HEK293 (cell line): ENCODE measurements at regions not wholly inside any gene's neighbourhood (a gene's known extent, or its start where the extent isn't known, plus 50 kb on each side); places are given as distances from the start of the nearest gene placed in this dataset.

Experiments used
- CTCF ChIP-seq: fragments of 450-650 bp; formaldehyde crosslinking; IDR thresholded peaks from 2 replicates; pipeline ENCODE4 v1.5.1; 2016; ENCODE audit warnings: missing biosample characterization, missing genetic modification characterization
- GLI2 ChIP-seq: fragments of 450-650 bp; formaldehyde crosslinking; IDR thresholded peaks from 2 replicates; pipeline ENCODE4; 2017; ENCODE audit warnings: missing biosample characterization, missing genetic modification characterization, low read depth, borderline replicate concordance
- HOXA7 ChIP-seq: sonication (generic); formaldehyde crosslinking; IDR thresholded peaks from 2 replicates; pipeline ENCODE4 v1.8.1; 2022; ENCODE audit warnings: missing genetic modification reagents, borderline replicate concordance
- MEIS1 ChIP-seq: sonication (generic); formaldehyde crosslinking; IDR thresholded peaks from 2 replicates; pipeline ENCODE4 v1.8.1; 2022; ENCODE audit warnings: missing genetic modification reagents, mild to moderate bottlenecking, borderline replicate concordance
- SCRT2 ChIP-seq: fragments of 450-650 bp; formaldehyde crosslinking; IDR thresholded peaks from 2 replicates; pipeline ENCODE4 v1.5.1; 2016; ENCODE audit warnings: missing biosample characterization, missing genetic modification characterization
- TSHZ1 ChIP-seq: fragments of 450-650 bp; formaldehyde crosslinking; IDR thresholded peaks from 2 replicates; pipeline ENCODE4 v1.5.1; 2016; ENCODE audit warnings: missing biosample characterization, missing genetic modification characterization, borderline replicate concordance
- ZNF121 ChIP-seq: fragments of 450-650 bp; formaldehyde crosslinking; IDR thresholded peaks from 2 replicates; pipeline ENCODE4 v1.5.1; 2016; ENCODE audit warnings: missing biosample characterization, missing genetic modification characterization
- ZNF132 ChIP-seq: fragments of 450-650 bp; formaldehyde crosslinking; IDR thresholded peaks from 2 replicates; pipeline ENCODE4 v1.5.1; 2017; ENCODE audit warnings: missing biosample characterization, missing genetic modification characterization, borderline replicate concordance
- ZNF174 ChIP-seq: fragments of 450-650 bp; formaldehyde crosslinking; IDR thresholded peaks from 2 replicates; pipeline ENCODE4 v1.5.0; 2017; ENCODE audit warnings: missing biosample characterization, mild to moderate bottlenecking, missing genetic modification characterization
- ZNF23 ChIP-seq: fragments of 450-650 bp; formaldehyde crosslinking; IDR thresholded peaks from 2 replicates; pipeline ENCODE4 v1.5.1; 2016; ENCODE audit warnings: missing biosample characterization, missing genetic modification characterization, borderline replicate concordance
- ZNF660 ChIP-seq: fragments of 450-650 bp; IDR thresholded peaks from 2 replicates; pipeline ENCODE4 v1.5.1; 2018; ENCODE audit warnings: missing biosample characterization, mild to moderate bottlenecking, missing genetic modification characterization
- ZSCAN23 ChIP-seq: fragments of 450-650 bp; formaldehyde crosslinking; IDR thresholded peaks from 2 replicates; pipeline ENCODE4 v1.5.1; 2016; ENCODE audit warnings: missing biosample characterization, missing genetic modification characterization

- TF ChIP-seq HOXA7 (CRISPR knock-in tag) (no peak), CTCF (tag by site-specific recombination) (no peak), ZNF132 (no peak), GLI2 (no peak), MEIS1 (CRISPR knock-in tag) (no peak), TSHZ1 (tag by site-specific recombination) (no peak), SCRT2 (no peak), ZNF23 (tag by site-specific recombination) (no peak), ZSCAN23 (tag by site-specific recombination) (no peak), ZNF660 (no peak), ZNF174 (no peak), ZNF121 (tag by site-specific recombination) (no peak)
These were observed 147.9 kb downstream of the SYF2 start for GRCh38 chr1:25084407-25084806.
